NT2/D1 (cell line): ENCODE measurements at regions not wholly inside any gene's neighbourhood (a gene's known extent, or its start where the extent isn't known, plus 50 kb on each side); places are given as distances from the start of the nearest gene placed in this dataset.

Source experiments
- SUZ12 ChIP-seq: IDR thresholded peaks from 2 replicates; pipeline ENCODE4 v1.6.1; 2011; ENCODE audit not compliant: insufficient read length, insufficient read depth; ENCODE audit errors: extremely low read depth
- YY1 ChIP-seq: IDR thresholded peaks from 2 replicates; pipeline ENCODE4 v1.6.1; 2011; ENCODE audit not compliant: insufficient read length, insufficient read depth
- ZNF274 ChIP-seq: IDR thresholded peaks from 2 replicates; pipeline ENCODE4 v1.6.1; 2011; ENCODE audit warnings: mild to moderate bottlenecking, low read depth, low read length

GRCh38 chr3:72490688-72491435 is 357.4 kb downstream of the SHQ1 start:
- TF ChIP-seq ZNF274, result no peak
- TF ChIP-seq SUZ12, result no peak
- TF ChIP-seq YY1, result no peak
